ENCODE measurements at regions not wholly inside any gene's neighbourhood (a gene's known extent, or its start where the extent isn't known, plus 50 kb on each side); places are given as distances from the start of the nearest gene placed in this dataset.

DNA sequence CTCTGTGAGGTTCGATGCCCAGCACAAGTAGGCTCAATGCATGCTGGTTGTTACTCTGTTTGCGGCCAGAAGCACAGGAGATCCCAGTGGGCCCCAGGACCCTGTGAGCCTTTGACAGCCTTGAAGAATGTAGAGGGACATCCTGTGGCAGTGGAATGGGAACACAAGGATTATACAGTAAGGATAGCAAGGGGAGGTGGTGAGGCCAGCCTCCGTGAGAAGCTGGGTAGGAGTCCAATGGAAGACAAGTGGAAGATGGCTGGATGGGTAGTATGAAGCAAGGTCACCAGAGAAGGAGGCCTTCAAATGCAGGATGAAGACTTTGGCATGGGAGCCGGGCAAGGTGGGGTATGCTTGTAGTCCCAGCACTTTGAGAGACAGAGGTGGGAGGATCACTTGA, 622.9 kb upstream of the CDH4 start:
- DNase-seq (ENCODE audit: low read depth): no peak
- POLR2A ChIA-PET: no interaction called here
- no peak for TF ChIP-seq CTCF (IDR thresholded peaks at IDR 0.05; ENCODE audit: insufficient read depth, low read depth, low read length)
- CTCF ChIA-PET: no interaction called here
- Histone ChIP-seq H3K27me3 (ENCODE audit: control insufficient read depth, insufficient read depth, low read length) (no peaks in the 10 kb centered on the region), H3K36me3 (ENCODE audit: control insufficient read depth, insufficient read depth, low read length) (no peaks in the 10 kb centered on the region), H3K4me3 (ENCODE audit: low read depth, low read length) (no peak overlapping the region)

- Histone ChIP-seq H3K4me3 (ENCODE audit: low read depth, low read length) (no peak overlapping the region), H3K36me3 (ENCODE audit: control insufficient read depth, insufficient read depth, low read length) (no peaks in the 10 kb centered on the region), H3K27me3 (ENCODE audit: control insufficient read depth, insufficient read depth, low read length) (no peaks in the 10 kb centered on the region)
- no peak for DNase-seq (ENCODE audit: low read depth)
- POLR2A ChIA-PET: no interaction called here
- CTCF ChIA-PET: no interaction called here
- TF ChIP-seq CTCF (IDR thresholded peaks at IDR 0.05; ENCODE audit: insufficient read depth, low read depth, low read length): no peak
Measured at GRCh38 chr20:60630609-60631008, 621.5 kb upstream of the CDH4 start.

- Histone ChIP-seq H3K36me3 (ENCODE audit: control insufficient read depth, insufficient read depth, low read length) (no peaks in the 10 kb centered on the region), H3K4me3 (ENCODE audit: low read depth, low read length) (no peak overlapping the region), H3K27me3 (ENCODE audit: control insufficient read depth, insufficient read depth, low read length) (no peaks in the 10 kb centered on the region)
- DNase-seq (ENCODE audit: low read depth): no peak
- POLR2A ChIA-PET: no interaction called here
- CTCF ChIA-PET: interaction anchor here (0.6 kb wide), 1 partner anchor 66 kb away, joined by 3 read pairs; no protein-coding TSS in a partner anchor
- TF ChIP-seq CTCF (IDR thresholded peaks at IDR 0.05; ENCODE audit: insufficient read depth, low read depth, low read length): no peak
Measured at GRCh38 chr20:60631585-60632287, 620.3 kb upstream of the CDH4 start.

GRCh38 chr20:60632391-60633262, 619.4 kb upstream of the CDH4 start:
- DNase-seq (ENCODE audit: low read depth): no peak
- no peak for TF ChIP-seq CTCF (IDR thresholded peaks at IDR 0.05; ENCODE audit: insufficient read depth, low read depth, low read length)
- CTCF ChIA-PET: interaction anchor here (0.6 kb wide), 1 partner anchor 65 kb away, joined by 3 read pairs; no protein-coding TSS in a partner anchor
- POLR2A ChIA-PET: no interaction called here
- no peaks in the 10 kb centered on the region for H3K36me3 ChIP-seq (ENCODE audit: control insufficient read depth, insufficient read depth, low read length)
- H3K27me3 ChIP-seq (ENCODE audit: control insufficient read depth, insufficient read depth, low read length): no peaks in the 10 kb centered on the region
- H3K4me3 ChIP-seq (ENCODE audit: low read depth, low read length): no peak overlapping the region

DNA sequence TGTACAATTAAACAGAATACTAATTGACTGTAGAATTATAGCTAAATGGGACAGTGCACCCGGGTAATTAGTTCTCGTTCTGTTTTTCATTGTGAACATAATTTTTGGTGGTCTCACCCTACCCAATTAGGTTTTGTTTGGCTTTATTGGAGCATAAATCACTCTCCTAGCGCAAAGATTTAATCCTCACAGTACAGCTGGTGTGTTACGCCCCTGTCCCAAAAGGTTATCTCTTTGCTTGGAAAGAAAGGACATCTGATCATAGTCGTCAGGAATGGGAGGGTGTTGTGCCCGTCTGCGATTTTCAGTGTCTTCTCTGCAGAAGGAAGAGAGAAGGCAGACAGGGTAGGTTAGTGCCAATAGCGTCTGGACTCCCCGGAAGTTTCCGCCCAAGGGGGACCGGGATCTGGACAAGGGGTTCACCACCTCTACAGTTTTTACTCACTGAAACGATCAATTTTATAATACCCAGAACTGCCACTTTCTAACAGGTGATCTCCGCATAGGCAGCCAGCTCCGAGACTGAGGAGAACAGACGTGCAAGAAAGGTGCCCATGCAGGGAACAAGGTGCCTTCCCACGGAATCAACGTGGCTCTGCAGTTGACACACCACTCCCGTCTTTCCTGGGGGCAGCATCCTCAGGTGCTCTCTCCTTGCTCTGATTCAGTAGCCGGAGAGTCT, 617.4 kb upstream of the CDH4 start:
- no peaks in the 10 kb centered on the region for H3K36me3 ChIP-seq (ENCODE audit: control insufficient read depth, insufficient read depth, low read length)
- TF ChIP-seq CTCF (IDR thresholded peaks at IDR 0.05; ENCODE audit: insufficient read depth, low read depth, low read length): no peak
- H3K27me3 ChIP-seq (ENCODE audit: control insufficient read depth, insufficient read depth, low read length): no peaks in the 10 kb centered on the region
- ChIA-PET POLR2A (interaction anchor here (0.6 kb wide), 1 partner anchor 306 kb away, joined by 3 read pairs; no protein-coding TSS in a partner anchor), CTCF (no interaction called here)
- no peak for DNase-seq (ENCODE audit: low read depth)
- no peak overlapping the region for H3K4me3 ChIP-seq (ENCODE audit: low read depth, low read length)
